PC-9 (cell line): ENCODE measurements at regions not wholly inside any gene's neighbourhood (a gene's known extent, or its start where the extent isn't known, plus 50 kb on each side); places are given as distances from the start of the nearest gene placed in this dataset.

ENCODE experiments used
- BruUV-seq: library from RNA; stranded (reverse); fragments of 400-500 nt; replicated peaks from 2 replicates; lab custom pipeline; 2021; lab: Mats Ljungman, UMichigan
- CTCF ChIA-PET: fragments of 300-600 bp; sonication (Branson Sonifier 250); formaldehyde crosslinking; loops from one replicate; lab custom pipeline; 2022; ENCODE audit warnings: antibody characterized with exemption; lab: Charles Lee
- POLR2A ChIA-PET: fragments of 300-600 bp; sonication (Branson Sonifier 250); formaldehyde crosslinking; loops from one replicate; lab custom pipeline; 2022; ENCODE audit warnings: antibody characterized with exemption; ENCODE audit not compliant: unreplicated experiment; lab: Charles Lee
- DNase-seq, 2 experiments: peaks; one replicate each; pipeline versions ENCODE4 v3.0.0 to v3.0.0-alpha.2; 2015 to 2022; ENCODE audit warnings: mixed read lengths in 1 of 2
- H2AFZ ChIP-seq: fragments of 200-600 bp; sonication (generic); 2 replicates; pipeline ENCODE4 v1.8.1; 2017; ENCODE audit warnings: antibody characterized with exemption
- H3F3A ChIP-seq: fragments of 200-600 bp; sonication (generic); 2 replicates; pipeline ENCODE4 v1.8.1; 2017; ENCODE audit warnings: antibody characterized with exemption, mild to moderate bottlenecking, low read depth; ENCODE audit not compliant: insufficient read depth
- H3K27ac ChIP-seq: fragments of 200-600 bp; sonication (generic); 2 replicates; pipeline ENCODE4 v1.6.1; 2016; ENCODE audit warnings: mixed run types
- H3K27me3 ChIP-seq: fragments of 200-600 bp; sonication (generic); 2 replicates; pipeline ENCODE4 v1.6.1; 2016; ENCODE audit warnings: low read depth, mixed run types; ENCODE audit not compliant: insufficient read depth
- H3K36me3 ChIP-seq: fragments of 200-600 bp; sonication (generic); 2 replicates; pipeline ENCODE4 v1.6.1; 2016; ENCODE audit warnings: low read depth, mixed run types
- H3K4me1 ChIP-seq: fragments of 200-600 bp; sonication (generic); replicated peaks from 2 replicates; pipeline ENCODE4 v1.6.1; 2016; ENCODE audit warnings: mixed run types; ENCODE audit not compliant: insufficient read depth
- H3K4me2 ChIP-seq: fragments of 200-600 bp; sonication (generic); 2 replicates; pipeline ENCODE4 v1.6.1; 2017; ENCODE audit warnings: mixed run types
- H3K4me3 ChIP-seq: fragments of 200-600 bp; sonication (generic); 2 replicates; pipeline ENCODE4 v1.6.1; 2016; ENCODE audit warnings: mixed run types
- H3K79me2 ChIP-seq: fragments of 200-600 bp; sonication (generic); 2 replicates; pipeline ENCODE4 v1.6.1; 2017; ENCODE audit warnings: low read depth, mixed run types
- H3K9me2 ChIP-seq: fragments of 200-600 bp; sonication (generic); 2 replicates; pipeline ENCODE4 v1.8.1; 2017; ENCODE audit warnings: mild to moderate bottlenecking; ENCODE audit not compliant: insufficient read depth
- H3K9me3 ChIP-seq: fragments of 200-600 bp; sonication (generic); 2 replicates; pipeline ENCODE4 v1.8.1; 2016; ENCODE audit warnings: low read depth; ENCODE audit not compliant: insufficient read depth
- H4K20me1 ChIP-seq: fragments of 200-600 bp; sonication (generic); 2 replicates; pipeline ENCODE4 v1.8.1; 2017; ENCODE audit not compliant: insufficient read depth
- CTCF ChIP-seq: fragments of 200-600 bp; sonication (generic); conservative IDR thresholded peaks from 2 replicates; pipeline ENCODE4 v1.6.1; 2017; ENCODE audit warnings: mixed run types, antibody characterized with exemption, mild to moderate bottlenecking, moderate library complexity
- EZH2 ChIP-seq: fragments of 200-600 bp; sonication (generic); IDR thresholded peaks from 2 replicates; pipeline ENCODE4 v1.8.0; 2017; ENCODE audit warnings: antibody characterized with exemption, low read depth
- intact Hi-C: fragments of 100-400 bp; cut with micrococcal nuclease; formaldehyde crosslinking; loops from one replicate; pipeline ENCODE4 v1.10.0; 2022; ENCODE audit not compliant: unreplicated experiment

- no TSS peak for BruUV-seq
- CTCF ChIA-PET, result no interaction called here
These were observed 103.0 kb upstream of the BACE2 start for GRCh38 chr21:41064951-41065350.

DNA sequence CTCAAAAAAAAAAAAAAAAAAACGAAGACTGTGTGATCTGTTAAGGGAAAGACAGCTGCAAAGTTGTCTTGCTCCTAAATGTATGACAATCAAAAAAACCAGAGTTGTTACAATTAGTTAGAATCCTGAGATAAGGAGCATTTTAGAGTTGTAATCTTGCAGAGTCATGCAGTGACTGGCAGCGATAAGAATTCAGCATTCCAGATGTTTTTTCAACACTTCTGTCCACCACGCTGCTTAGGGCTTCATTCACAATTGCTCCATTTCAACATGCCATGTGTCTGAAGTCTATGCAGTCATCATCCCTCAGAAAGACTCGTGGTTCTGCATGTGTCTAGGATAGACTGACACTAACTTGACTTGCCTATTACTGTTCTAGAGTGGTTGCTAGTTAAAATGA lies 102.4 kb upstream of the BACE2 start:
- DNase-seq, result no peak
- Histone ChIP-seq H3K4me3 (no peak overlapping the region), H3K4me2 (no peak overlapping the region), H2AFZ (no peak overlapping the region), H3K9me2 (no peaks in the 10 kb centered on the region), H3K79me2 (no peaks in the 10 kb centered on the region), H3K9me3 (no peaks in the 10 kb centered on the region), H3K36me3 (no peaks in the 10 kb centered on the region), H4K20me1 (no peaks in the 10 kb centered on the region), H3K27me3 (peaks cover 81% of the 10 kb centered on the region), H3F3A (no peaks in the 10 kb centered on the region), H3K4me1 (no peaks in the 10 kb centered on the region), H3K27ac (no peak overlapping the region)
- ChIA-PET CTCF (no interaction called here), POLR2A (no interaction called here)
- no TSS peak for BruUV-seq
- intact Hi-C loops, result loop anchor here (5.0 to 10.0 kb wide), 2 partner anchors 598 to 921 kb away; no protein-coding TSS in a partner anchor
- no peak for TF ChIP-seq EZH2
- no peak for TF ChIP-seq CTCF

More at GRCh38 chr21:41064951-41065350, 103.0 kb upstream of the BACE2 start:
- POLR2A ChIA-PET, result no interaction called here
- H2AFZ ChIP-seq, result no peak overlapping the region
- no peaks in the 10 kb centered on the region for H3F3A ChIP-seq
- no peaks in the 10 kb centered on the region for H3K9me3 ChIP-seq
- no peaks in the 10 kb centered on the region for H3K4me1 ChIP-seq
- no peaks in the 10 kb centered on the region for H3K9me2 ChIP-seq
- no peak overlapping the region for H3K4me2 ChIP-seq
- no peaks in the 10 kb centered on the region for H3K36me3 ChIP-seq
- TF ChIP-seq CTCF, result no peak
- TF ChIP-seq EZH2, result no peak
- DNase-seq, result no peak
- no peaks in the 10 kb centered on the region for H4K20me1 ChIP-seq
- no peak overlapping the region for H3K4me3 ChIP-seq
- H3K79me2 ChIP-seq, result no peaks in the 10 kb centered on the region
- intact Hi-C loops, result loop anchor here (5.0 to 10.0 kb wide), 2 partner anchors 598 to 920 kb away; no protein-coding TSS in a partner anchor
- H3K27me3 ChIP-seq, result peaks cover 81% of the 10 kb centered on the region
- no peak overlapping the region for H3K27ac ChIP-seq

GRCh38 chr21:41066086-41066938 lies 101.6 kb upstream of the BACE2 start:
- no peak for DNase-seq
- Histone ChIP-seq H3K27ac (no peak overlapping the region), H3K4me3 (no peak overlapping the region), H3K36me3 (no peaks in the 10 kb centered on the region), H3K9me2 (no peaks in the 10 kb centered on the region), H2AFZ (no peak overlapping the region), H3K27me3 (peaks cover 81% of the 10 kb centered on the region), H3K4me2 (no peak overlapping the region), H3K79me2 (no peaks in the 10 kb centered on the region), H3K9me3 (no peaks in the 10 kb centered on the region), H4K20me1 (no peaks in the 10 kb centered on the region), H3K4me1 (no peaks in the 10 kb centered on the region), H3F3A (no peaks in the 10 kb centered on the region)
- CTCF ChIA-PET, result no interaction called here
- no peak for TF ChIP-seq CTCF
- no peak for TF ChIP-seq EZH2
- intact Hi-C loops, result loop anchor here (5.0 to 10.0 kb wide), 2 partner anchors 599 to 922 kb away; no protein-coding TSS in a partner anchor
- POLR2A ChIA-PET, result no interaction called here
- BruUV-seq, result no TSS peak
